ENCODE measurements at regions not wholly inside any gene's neighbourhood (a gene's known extent, or its start where the extent isn't known, plus 50 kb on each side); places are given as distances from the start of the nearest gene placed in this dataset.
A peak's percentile ranks its signal among the peaks of the same experiment; 100 is the strongest.
"Not testable (repeated sequence)": the region's sequence is repeated elsewhere in the genome, so short reads cannot be mapped to it uniquely, and the experiment has no call there.

GRCh38 chr2:105526000-105526925 is 127.4 kb upstream of the FHL2 start:
- no peak for DNase-seq

GRCh38 chr2:105525201-105525600 is 126.3 kb upstream of the FHL2 start:
- DNase-seq: no peak

- no peak for DNase-seq
These were observed 123.8 kb upstream of the FHL2 start for GRCh38 chr2:105522645-105523044.

GRCh38 chr2:105521616-105522015 is 122.8 kb upstream of the FHL2 start:
- no peak for DNase-seq

DNA sequence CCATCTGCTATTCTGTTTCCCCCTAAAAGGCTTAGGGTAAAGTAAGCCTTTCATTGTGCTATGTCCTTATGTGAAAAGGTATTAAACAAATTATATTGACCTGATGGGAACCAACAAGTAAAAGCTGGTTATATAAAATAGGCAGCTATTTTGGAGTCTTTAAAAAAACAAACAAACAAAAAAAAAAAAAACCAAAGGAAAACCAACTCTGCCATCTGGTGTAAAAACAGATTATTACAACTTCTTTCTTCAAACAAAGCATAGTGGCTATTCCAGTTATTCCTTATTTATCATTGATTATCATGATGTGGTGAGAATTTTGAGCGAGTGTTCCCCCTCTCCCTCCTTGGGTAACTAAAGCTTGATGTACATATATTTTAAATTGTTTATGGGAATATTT is 122.3 kb upstream of the FHL2 start:
- peak in 3 of 4 experiments; percentile 5 to 39 (median 27) for DNase-seq

- DNase-seq: no peak
These were observed 120.7 kb upstream of the FHL2 start for GRCh38 chr2:105519516-105519915.

DNA sequence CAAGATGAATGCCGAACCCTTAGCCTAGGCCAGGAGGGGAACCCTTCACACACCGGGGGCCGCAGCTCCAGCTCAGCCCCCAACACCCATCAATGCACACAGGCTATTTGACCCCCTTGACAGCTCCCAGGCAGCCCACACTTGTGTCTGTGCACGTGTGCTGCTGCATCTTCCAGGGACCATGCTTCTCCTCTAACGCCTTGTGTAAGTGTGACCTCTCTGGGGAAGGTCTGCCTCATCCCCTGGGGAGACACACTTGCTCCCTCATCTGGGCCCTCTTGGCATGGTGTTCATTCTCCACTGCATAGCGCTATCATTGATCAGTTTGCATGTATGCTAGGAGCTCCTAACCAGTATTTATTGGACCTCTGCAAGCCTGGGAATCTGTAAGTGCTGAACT is 120.0 kb upstream of the FHL2 start:
- no peak for DNase-seq

- DNase-seq: no peak
These were observed 119.2 kb upstream of the FHL2 start for GRCh38 chr2:105517814-105518705.

DNA sequence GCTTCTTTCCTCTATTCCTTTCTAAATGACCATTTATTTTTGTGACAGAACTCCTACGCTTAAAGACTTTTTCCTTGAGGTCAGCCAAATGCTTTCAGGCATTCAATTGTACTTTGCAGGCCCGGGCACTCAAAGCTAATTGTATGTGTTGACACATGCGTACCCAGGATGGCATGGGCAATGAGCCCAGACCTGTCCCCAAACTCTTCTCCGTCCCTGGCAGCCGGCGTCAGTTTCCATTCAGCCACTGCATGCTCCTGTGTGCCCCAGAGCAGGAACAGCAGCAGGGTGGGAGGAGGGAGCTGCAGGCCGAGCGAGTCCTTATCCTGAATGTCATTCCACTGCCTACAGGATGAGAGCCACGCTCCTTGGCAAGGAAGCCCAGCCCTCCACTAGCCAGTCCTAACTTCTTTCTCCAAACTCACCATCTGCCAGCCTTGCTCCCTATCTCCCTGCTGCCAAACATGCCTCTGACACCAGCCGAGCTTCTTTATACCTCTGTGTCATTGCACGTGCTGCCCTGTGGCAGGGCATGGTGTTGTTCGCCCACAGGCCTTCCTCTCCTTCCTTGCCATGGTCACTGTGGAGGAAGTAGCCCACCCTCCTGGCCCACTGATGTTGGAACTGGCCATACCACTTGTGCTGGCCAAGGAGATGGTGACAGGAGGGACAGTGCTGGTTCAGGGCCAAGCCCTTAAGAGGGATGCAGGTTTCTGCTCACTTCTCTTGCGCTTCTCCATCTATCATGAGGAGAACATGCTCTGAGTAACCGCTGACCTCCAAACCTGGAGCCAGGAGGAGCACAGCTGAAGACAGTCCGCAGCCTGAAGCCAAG is 116.9 kb upstream of the FHL2 start:
- no peak for DNase-seq

GRCh38 chr2:105514576-105514975 is 115.7 kb upstream of the FHL2 start:
- no peak for DNase-seq

GRCh38 chr2:105510761-105511528 is 112.1 kb upstream of the FHL2 start:
- no peak for DNase-seq

- DNase-seq: no peak
These were observed 110.6 kb upstream of the FHL2 start for GRCh38 chr2:105509269-105510086.

DNA sequence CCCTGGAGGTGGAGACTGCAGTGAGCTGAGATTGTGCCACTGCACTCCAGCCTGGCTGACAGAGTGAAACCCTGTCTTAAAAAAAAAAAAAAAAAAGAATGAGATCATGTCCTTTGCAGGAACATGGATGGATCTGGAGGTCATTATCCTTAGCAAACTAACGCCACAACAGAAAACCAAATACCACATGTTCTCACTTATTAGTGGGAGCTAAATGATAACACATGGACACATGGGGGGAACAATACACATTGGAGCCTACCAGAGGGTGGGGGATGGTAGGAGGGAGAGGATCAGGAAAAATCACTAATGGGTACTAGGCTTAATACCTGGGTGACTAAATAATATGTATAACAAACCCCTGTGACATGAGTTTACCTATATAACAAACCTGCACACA is 108.0 kb upstream of the FHL2 start:
- DNase-seq: not testable (repeated sequence)

- no peak for DNase-seq
These were observed 105.6 kb upstream of the FHL2 start for GRCh38 chr2:105504459-105504858.

- no peak for DNase-seq
These were observed 103.9 kb upstream of the FHL2 start for GRCh38 chr2:105502625-105503334.

- no peak for DNase-seq
These were observed 99.5 kb upstream of the FHL2 start for GRCh38 chr2:105498281-105498846.

DNA sequence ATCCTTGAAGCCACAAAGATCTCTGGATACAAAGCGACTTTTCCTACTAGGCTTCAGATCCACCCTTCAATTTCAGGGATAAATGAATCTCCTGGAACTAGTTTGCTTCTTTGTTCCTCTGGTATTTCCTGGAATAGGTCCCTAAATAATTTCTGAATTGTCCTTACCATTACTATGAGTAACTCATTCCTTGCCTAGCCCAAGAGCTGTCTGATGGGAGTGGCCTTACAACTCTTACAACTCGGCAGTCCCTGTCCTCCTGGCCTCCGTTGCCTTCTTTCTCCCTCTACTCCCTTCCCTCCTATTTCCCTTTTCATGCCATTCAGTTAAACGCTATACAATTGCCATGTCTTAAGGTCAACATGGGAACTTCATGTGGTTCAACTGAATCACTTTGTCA is 98.2 kb upstream of the FHL2 start:
- no peak for DNase-seq

DNA sequence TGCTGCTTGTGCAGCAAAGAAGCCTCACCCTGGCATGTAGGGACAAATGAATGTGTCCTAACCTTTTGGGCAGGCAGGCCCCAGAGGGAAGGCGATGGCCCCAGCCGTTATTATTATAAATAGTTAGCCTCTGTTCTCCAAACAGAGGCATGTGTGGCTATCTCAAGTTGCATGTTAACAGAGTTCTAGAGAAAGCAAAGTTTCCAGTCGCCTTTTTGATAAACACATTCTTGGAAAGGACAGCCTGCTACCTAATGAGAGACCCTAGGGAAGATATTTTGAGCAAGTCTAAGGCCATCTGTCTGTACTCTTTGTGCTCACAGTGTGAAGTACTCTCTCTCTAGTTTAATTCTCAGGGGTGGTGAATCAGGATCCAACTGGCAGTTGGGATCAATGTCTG is 97.4 kb upstream of the FHL2 start:
- no peak for DNase-seq

- no peak for DNase-seq
These were observed 96.0 kb upstream of the FHL2 start for GRCh38 chr2:105494683-105495425.

Data from suppressor macrophage (primary cell).